NT2/D1 (cell line): ENCODE measurements at regions not wholly inside any gene's neighbourhood (a gene's known extent, or its start where the extent isn't known, plus 50 kb on each side); places are given as distances from the start of the nearest gene placed in this dataset.

Experiments used
- DNase-seq: peaks from one replicate; pipeline ENCODE4 v3.0.0-alpha.2; 2011; ENCODE audit warnings: low read depth, low spot score
- H3K27me3 ChIP-seq: 2 replicates; pipeline ENCODE4 v1.6.0; 2011; ENCODE audit warnings: mild to moderate bottlenecking; ENCODE audit not compliant: insufficient read length, insufficient read depth
- H3K36me3 ChIP-seq: 2 replicates; pipeline ENCODE4 v1.6.1; 2011; ENCODE audit warnings: mild to moderate bottlenecking, low read length, mixed read lengths; ENCODE audit not compliant: insufficient read depth, insufficient read length
- H3K4me1 ChIP-seq: 2 replicates; pipeline ENCODE4 v1.5.1; 2011; ENCODE audit not compliant: insufficient read depth, insufficient read length
- H3K4me3 ChIP-seq: 2 replicates; pipeline ENCODE4 v1.5.1; 2011; ENCODE audit warnings: low read depth; ENCODE audit not compliant: insufficient read length
- H3K9ac ChIP-seq: 2 replicates; pipeline ENCODE4 v1.6.0; 2011; ENCODE audit warnings: low read depth; ENCODE audit not compliant: insufficient read length
- H3K9me3 ChIP-seq: 2 replicates; pipeline ENCODE4 v1.5.1; 2011; ENCODE audit warnings: mild to moderate bottlenecking, low read length; ENCODE audit not compliant: insufficient read depth
- SUZ12 ChIP-seq: IDR thresholded peaks from 2 replicates; pipeline ENCODE4 v1.6.1; 2011; ENCODE audit not compliant: insufficient read length, insufficient read depth; ENCODE audit errors: extremely low read depth
- YY1 ChIP-seq: IDR thresholded peaks from 2 replicates; pipeline ENCODE4 v1.6.1; 2011; ENCODE audit not compliant: insufficient read length, insufficient read depth
- ZNF274 ChIP-seq: IDR thresholded peaks from 2 replicates; pipeline ENCODE4 v1.6.1; 2011; ENCODE audit warnings: mild to moderate bottlenecking, low read depth, low read length

DNA sequence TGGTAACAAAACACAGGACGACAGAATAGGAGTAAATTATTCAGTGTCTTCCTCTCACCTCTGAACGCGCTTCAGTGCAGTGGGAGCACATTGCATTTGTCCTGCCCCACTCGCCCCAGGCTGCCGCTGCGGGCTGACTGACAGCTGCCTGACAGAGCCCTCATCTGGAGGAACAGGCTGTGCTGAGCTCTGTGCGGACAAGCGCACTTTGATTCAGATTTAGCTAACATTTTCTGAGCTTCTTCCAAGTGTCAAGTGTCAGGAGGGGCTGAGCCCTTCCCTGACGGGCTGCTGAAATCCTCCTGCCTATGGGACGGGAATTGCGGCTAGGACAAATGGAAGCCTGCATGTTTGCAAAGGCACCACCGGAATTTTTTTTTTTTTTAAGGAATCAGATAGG is 383.0 kb upstream of the CDH4 start:
- no peak for DNase-seq
- H3K9me3 ChIP-seq: no peaks in the 10 kb centered on the region
- H3K27me3 ChIP-seq: peaks cover 87% of the 10 kb centered on the region
- no peaks in the 10 kb centered on the region for H3K36me3 ChIP-seq
- no peak overlapping the region for H3K9ac ChIP-seq
- no peak for TF ChIP-seq SUZ12
- no peak for TF ChIP-seq YY1
- no peak for TF ChIP-seq ZNF274
- peaks cover 5% of the 10 kb centered on the region for H3K4me1 ChIP-seq
- H3K4me3 ChIP-seq: no peak overlapping the region

DNA sequence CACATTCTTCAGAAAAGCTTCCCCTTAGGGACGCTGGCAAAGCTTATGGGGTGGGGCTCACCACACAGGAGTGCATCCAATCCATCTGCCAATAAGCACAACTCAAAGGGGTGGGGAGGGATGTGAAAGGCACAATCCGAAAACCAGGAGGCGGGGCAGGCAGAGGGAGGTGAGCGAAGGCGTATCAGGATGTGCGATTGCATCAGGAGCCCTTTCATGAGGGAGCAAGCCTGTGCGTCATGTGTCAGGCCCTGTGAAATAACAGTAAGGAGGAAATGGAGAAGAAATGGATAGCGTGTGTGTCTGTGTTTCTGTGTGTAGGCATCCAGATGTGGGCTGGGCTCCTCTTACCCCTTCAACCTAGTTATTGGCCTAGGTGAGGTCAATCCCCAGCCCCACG is 382.4 kb upstream of the CDH4 start:
- H3K4me3 ChIP-seq: no peak overlapping the region
- DNase-seq: no peak
- H3K4me1 ChIP-seq: peaks cover 5% of the 10 kb centered on the region
- no peak overlapping the region for H3K9ac ChIP-seq
- peaks cover 87% of the 10 kb centered on the region for H3K27me3 ChIP-seq
- H3K36me3 ChIP-seq: no peaks in the 10 kb centered on the region
- no peaks in the 10 kb centered on the region for H3K9me3 ChIP-seq
- TF ChIP-seq ZNF274 (no peak), SUZ12 (no peak)

DNA sequence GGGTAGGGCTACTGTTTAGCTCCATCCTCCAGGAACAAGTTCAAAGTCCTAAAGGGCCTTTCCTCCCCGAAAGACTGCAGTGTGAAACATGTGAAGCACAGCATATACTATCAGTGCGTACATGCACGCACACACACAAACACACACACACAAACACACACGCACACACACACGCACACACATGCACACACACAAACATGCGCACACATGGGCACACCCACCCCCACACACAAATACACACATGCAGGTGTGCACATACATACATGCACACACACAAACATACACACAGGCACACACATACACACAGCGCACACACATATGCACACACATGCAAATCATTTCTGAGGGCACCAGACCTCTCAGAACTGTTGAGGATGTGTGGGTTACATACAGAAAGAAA is 382.0 kb upstream of the CDH4 start:
- peaks cover 5% of the 10 kb centered on the region for H3K4me1 ChIP-seq
- no peak for TF ChIP-seq YY1
- TF ChIP-seq SUZ12: no peak
- TF ChIP-seq ZNF274: no peak
- H3K9me3 ChIP-seq: no peaks in the 10 kb centered on the region
- no peaks in the 10 kb centered on the region for H3K36me3 ChIP-seq
- H3K27me3 ChIP-seq: peaks cover 89% of the 10 kb centered on the region
- H3K4me3 ChIP-seq: no peak overlapping the region
- no peak for DNase-seq
- H3K9ac ChIP-seq: no peak overlapping the region

DNA sequence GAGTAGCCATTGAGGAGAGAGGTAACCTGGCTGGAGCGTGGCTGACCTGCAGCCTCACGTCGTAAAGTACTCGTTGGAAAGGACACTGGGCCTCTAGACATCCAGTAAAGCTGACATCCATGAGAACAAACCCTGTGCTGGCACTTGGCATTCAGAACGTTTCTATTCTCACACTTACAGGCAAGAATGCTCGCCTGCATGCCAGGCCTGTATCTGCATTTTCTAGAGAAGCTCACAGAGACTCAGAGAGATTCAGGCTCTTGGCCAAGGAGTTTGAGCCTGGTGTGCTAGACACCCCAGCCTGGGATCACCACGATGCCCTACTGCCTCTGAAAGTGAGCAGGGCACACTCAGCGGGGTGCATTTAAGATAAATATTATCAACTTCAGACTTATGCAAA is 379.8 kb upstream of the CDH4 start:
- Histone ChIP-seq H3K4me1 (peaks cover 5% of the 10 kb centered on the region), H3K36me3 (no peaks in the 10 kb centered on the region), H3K9me3 (no peaks in the 10 kb centered on the region), H3K4me3 (no peak overlapping the region), H3K27me3 (peaks cover 97% of the 10 kb centered on the region), H3K9ac (no peak overlapping the region)
- TF ChIP-seq YY1: no peak
- TF ChIP-seq SUZ12: no peak
- TF ChIP-seq ZNF274: no peak
- DNase-seq: no peak

DNA sequence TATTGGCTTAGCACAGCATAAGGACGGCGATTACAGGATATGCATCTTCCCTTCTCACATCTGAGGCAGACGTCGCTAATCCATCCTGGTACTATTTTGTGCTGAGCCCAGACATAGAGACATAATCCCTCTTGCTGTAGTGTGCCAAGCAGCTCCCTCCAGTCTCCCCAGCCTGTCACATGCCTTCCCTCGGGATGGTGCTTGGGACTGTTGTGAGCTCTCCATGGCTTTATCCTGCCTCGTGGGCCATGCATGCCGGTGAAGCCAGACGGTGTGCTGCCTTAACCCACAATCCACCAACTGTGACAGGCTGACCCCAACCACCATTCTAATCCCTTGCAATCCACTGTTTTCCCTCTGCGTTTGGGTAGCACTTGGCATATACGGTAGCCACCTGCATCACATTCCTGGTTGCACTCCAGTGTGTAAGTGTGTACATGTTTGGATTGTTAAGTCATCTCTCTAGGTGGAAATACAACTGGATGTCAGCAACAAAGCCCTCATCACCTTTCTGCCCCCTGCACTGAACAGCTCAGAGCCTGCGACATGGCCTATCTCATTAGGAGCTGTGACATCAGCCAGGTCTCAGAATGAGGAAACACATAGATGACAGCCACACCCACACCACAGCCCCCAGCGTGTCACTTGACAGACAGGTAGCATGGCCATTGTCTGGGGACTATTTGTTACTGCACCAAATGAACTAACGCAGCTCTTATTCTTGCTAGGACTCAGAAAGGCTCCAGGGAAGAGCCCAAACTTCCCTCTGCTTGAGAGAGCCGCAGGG is 374.8 kb upstream of the CDH4 start:
- Histone ChIP-seq H3K4me3 (no peak overlapping the region), H3K9me3 (no peaks in the 10 kb centered on the region; the same call in 1 of the 2 replicates), H3K4me1 (no peaks in the 10 kb centered on the region), H3K36me3 (no peaks in the 10 kb centered on the region), H3K9ac (no peak overlapping the region), H3K27me3 (peaks cover 85% of the 10 kb centered on the region)
- DNase-seq: no peak
- no peak for TF ChIP-seq ZNF274
- TF ChIP-seq SUZ12: no peak
- TF ChIP-seq YY1: no peak

DNA sequence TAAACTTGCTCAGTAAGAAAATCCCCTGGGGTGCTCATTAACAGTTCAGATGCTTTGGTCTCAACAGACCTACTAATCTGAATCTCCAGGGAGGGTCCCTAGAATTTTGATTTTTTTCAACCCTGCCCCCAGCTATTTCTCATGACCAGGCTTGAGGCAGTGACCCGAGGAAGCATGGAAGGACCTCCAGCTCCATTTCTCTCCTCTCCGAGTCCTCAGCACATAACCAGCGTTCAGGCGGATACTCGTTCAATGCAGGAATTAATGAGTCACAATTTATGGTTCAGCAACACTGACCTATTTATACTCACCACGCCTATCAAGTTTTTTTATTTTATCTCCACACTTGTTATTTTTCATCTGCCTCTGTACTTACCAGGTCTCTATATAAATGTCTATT is 369.2 kb upstream of the CDH4 start:
- H3K9ac ChIP-seq: no peak overlapping the region
- DNase-seq: no peak

DNA sequence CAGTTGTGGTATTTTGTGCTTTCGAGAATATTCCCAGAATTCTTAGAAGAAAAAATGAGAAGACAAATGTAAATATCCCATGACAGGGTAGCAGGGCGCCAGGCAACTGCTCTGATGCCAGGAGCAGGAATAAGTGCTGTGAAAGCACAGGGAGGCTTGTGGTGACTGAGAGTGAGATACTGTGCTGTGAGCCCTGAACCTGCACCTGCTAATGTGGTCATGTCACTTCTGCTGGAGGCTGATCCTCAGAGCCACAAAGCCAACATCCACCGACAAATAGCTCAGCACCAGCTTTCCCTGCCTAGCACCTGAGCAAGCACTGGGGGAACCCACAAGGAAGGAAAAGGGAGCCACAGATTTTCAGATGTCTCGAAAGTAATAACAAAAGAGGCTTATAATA is 368.6 kb upstream of the CDH4 start:
- Histone ChIP-seq H3K9ac (no peak overlapping the region), H3K4me1 (no peaks in the 10 kb centered on the region), H3K27me3 (peaks cover 72% of the 10 kb centered on the region), H3K36me3 (no peaks in the 10 kb centered on the region), H3K9me3 (no peaks in the 10 kb centered on the region), H3K4me3 (no peak overlapping the region)
- DNase-seq: no peak
- TF ChIP-seq YY1: no peak
- TF ChIP-seq SUZ12: no peak
- TF ChIP-seq ZNF274: no peak

More for the DNA sequence above, 369.2 kb upstream of the CDH4 start:
- Histone ChIP-seq H3K4me3 (no peak overlapping the region), H3K9me3 (no peaks in the 10 kb centered on the region), H3K36me3 (no peaks in the 10 kb centered on the region), H3K4me1 (no peaks in the 10 kb centered on the region), H3K27me3 (peaks cover 74% of the 10 kb centered on the region)
- no peak for TF ChIP-seq ZNF274
- no peak for TF ChIP-seq YY1
- no peak for TF ChIP-seq SUZ12
